ENCODE measurements at regions not wholly inside any gene's neighbourhood (a gene's known extent, or its start where the extent isn't known, plus 50 kb on each side); places are given as distances from the start of the nearest gene placed in this dataset.
"Not testable (repeated sequence)": the region's sequence is repeated elsewhere in the genome, so short reads cannot be mapped to it uniquely, and the experiment has no call there.

- DNase-seq (ENCODE audit: extremely low read depth in 1 of 11, low read depth in 9 of 11, low spot score in 4 of 11): no peak
These were observed 212.6 kb upstream of the KIF2A start for GRCh38 chr5:62093411-62093810.

GRCh38 chr5:62093976-62094375 lies 212.0 kb upstream of the KIF2A start:
- peak; percentile 44 to 86 (median 66) for DNase-seq (ENCODE audit: extremely low read depth in 1 of 11, low read depth in 9 of 11, low spot score in 4 of 11)

- DNase-seq (ENCODE audit: extremely low read depth in 1 of 11, low read depth in 9 of 11, low spot score in 4 of 11): no peak
These were observed 208.6 kb upstream of the KIF2A start for GRCh38 chr5:62097361-62097760.

GRCh38 chr5:62100201-62100600 lies 205.8 kb upstream of the KIF2A start:
- DNase-seq (ENCODE audit: extremely low read depth in 1 of 11, low read depth in 9 of 11, low spot score in 4 of 11): no peak

- DNase-seq (ENCODE audit: extremely low read depth in 1 of 11, low read depth in 9 of 11, low spot score in 4 of 11): not testable (repeated sequence)
These were observed 202.1 kb upstream of the KIF2A start for GRCh38 chr5:62103863-62104262.

GRCh38 chr5:62111428-62111827 lies 194.6 kb upstream of the KIF2A start:
- DNase-seq (ENCODE audit: extremely low read depth in 1 of 11, low read depth in 9 of 11, low spot score in 4 of 11): no peak

- DNase-seq (ENCODE audit: extremely low read depth in 1 of 11, low read depth in 9 of 11, low spot score in 4 of 11): no peak
These were observed 193.2 kb upstream of the KIF2A start for GRCh38 chr5:62112689-62113228.

- no peak for DNase-seq (ENCODE audit: extremely low read depth in 1 of 11, low read depth in 9 of 11, low spot score in 4 of 11)
These were observed 191.0 kb upstream of the KIF2A start for GRCh38 chr5:62115014-62115413.

GRCh38 chr5:62124266-62124665 lies 181.7 kb upstream of the KIF2A start:
- no peak for DNase-seq (ENCODE audit: extremely low read depth in 1 of 11, low read depth in 9 of 11, low spot score in 4 of 11)

- no peak for DNase-seq (ENCODE audit: extremely low read depth in 1 of 11, low read depth in 9 of 11, low spot score in 4 of 11)
These were observed 179.9 kb upstream of the KIF2A start for GRCh38 chr5:62126090-62126489.

- DNase-seq (ENCODE audit: extremely low read depth in 1 of 11, low read depth in 9 of 11, low spot score in 4 of 11): no peak
These were observed 178.8 kb upstream of the KIF2A start for GRCh38 chr5:62127098-62127736.

GRCh38 chr5:62130107-62130506 lies 175.9 kb upstream of the KIF2A start:
- no peak for DNase-seq (ENCODE audit: extremely low read depth in 1 of 11, low read depth in 9 of 11, low spot score in 4 of 11)

GRCh38 chr5:62132276-62132675 lies 173.7 kb upstream of the KIF2A start:
- no peak for DNase-seq (ENCODE audit: extremely low read depth in 1 of 11, low read depth in 9 of 11, low spot score in 4 of 11)

GRCh38 chr5:62133426-62133825 lies 172.6 kb upstream of the KIF2A start:
- no peak for DNase-seq (ENCODE audit: extremely low read depth in 1 of 11, low read depth in 9 of 11, low spot score in 4 of 11)

GRCh38 chr5:62134811-62135210 lies 171.2 kb upstream of the KIF2A start:
- DNase-seq (ENCODE audit: extremely low read depth in 1 of 11, low read depth in 9 of 11, low spot score in 4 of 11): no peak

- DNase-seq (ENCODE audit: extremely low read depth in 1 of 11, low read depth in 9 of 11, low spot score in 4 of 11): no peak
These were observed 168.4 kb upstream of the KIF2A start for GRCh38 chr5:62137628-62138027.

GRCh38 chr5:62138607-62139006 lies 167.4 kb upstream of the KIF2A start:
- DNase-seq (ENCODE audit: extremely low read depth in 1 of 11, low read depth in 9 of 11, low spot score in 4 of 11): no peak

GRCh38 chr5:62139741-62140140 lies 166.3 kb upstream of the KIF2A start:
- DNase-seq (ENCODE audit: extremely low read depth in 1 of 11, low read depth in 9 of 11, low spot score in 4 of 11): no peak

GRCh38 chr5:62142351-62142750 lies 163.7 kb upstream of the KIF2A start:
- DNase-seq (ENCODE audit: extremely low read depth in 1 of 11, low read depth in 9 of 11, low spot score in 4 of 11): no peak

GRCh38 chr5:62143268-62144229 lies 162.5 kb upstream of the KIF2A start:
- peak; percentile 15 to 50 (median 32) for DNase-seq (ENCODE audit: extremely low read depth in 1 of 11, low read depth in 9 of 11, low spot score in 4 of 11)

Data from renal cortex interstitium (tissue), 11 donors.